Activated CD4-positive, alpha-beta T cell treated with anti-CD3 and anti-CD28 coated beads for 4 hours (primary cell): ENCODE measurements at regions not wholly inside any gene's neighbourhood (a gene's known extent, or its start where the extent isn't known, plus 50 kb on each side); places are given as distances from the start of the nearest gene placed in this dataset.

Source experiments
- DNase-seq, 2 donors: peaks; one replicate each; pipeline ENCODE4 v3.0.0-alpha.2; 2020

GRCh38 chr6:56377295-56377694, 129.9 kb upstream of the COL21A1 start:
- no peak for DNase-seq

GRCh38 chr6:56375806-56376205, 128.4 kb upstream of the COL21A1 start:
- no peak for DNase-seq

GRCh38 chr6:56374841-56375369, 127.5 kb upstream of the COL21A1 start:
- DNase-seq, result no peak

GRCh38 chr6:56372406-56372995, 125.1 kb upstream of the COL21A1 start:
- DNase-seq, result no peak

- no peak for DNase-seq
These were observed 123.3 kb upstream of the COL21A1 start for GRCh38 chr6:56370561-56371211.

- DNase-seq, result no peak
These were observed 122.8 kb upstream of the COL21A1 start for GRCh38 chr6:56370127-56370540.

GRCh38 chr6:56368491-56368890, 121.1 kb upstream of the COL21A1 start:
- no peak for DNase-seq

- no peak for DNase-seq
These were observed 118.9 kb upstream of the COL21A1 start for GRCh38 chr6:56366141-56366852.

GRCh38 chr6:56364827-56365339, 117.5 kb upstream of the COL21A1 start:
- DNase-seq, result no peak

- no peak for DNase-seq
These were observed 117.0 kb upstream of the COL21A1 start for GRCh38 chr6:56364431-56364826.

- DNase-seq, result no peak
These were observed 116.5 kb upstream of the COL21A1 start for GRCh38 chr6:56363796-56364430.

- no peak for DNase-seq
These were observed 114.4 kb upstream of the COL21A1 start for GRCh38 chr6:56361812-56362211.

- peak; percentile 19 to 54 for DNase-seq
These were observed 112.0 kb upstream of the COL21A1 start for GRCh38 chr6:56359201-56359899.

GRCh38 chr6:56357616-56358373, 110.4 kb upstream of the COL21A1 start:
- no peak for DNase-seq

- no peak for DNase-seq
These were observed 109.0 kb upstream of the COL21A1 start for GRCh38 chr6:56356426-56356825.

- DNase-seq, result no peak
These were observed 106.5 kb upstream of the COL21A1 start for GRCh38 chr6:56353860-56354259.

GRCh38 chr6:56350628-56351260, 103.4 kb upstream of the COL21A1 start:
- no peak for DNase-seq

GRCh38 chr6:56349194-56349593, 101.8 kb upstream of the COL21A1 start:
- DNase-seq, result no peak

- DNase-seq, result no peak
These were observed 101.2 kb upstream of the COL21A1 start for GRCh38 chr6:56348578-56348977.

- no peak for DNase-seq
These were observed 100.1 kb upstream of the COL21A1 start for GRCh38 chr6:56347526-56347925.

GRCh38 chr6:56346958-56347357, 99.6 kb upstream of the COL21A1 start:
- no peak for DNase-seq
